Esophagus squamous epithelium (tissue), 4 donors: ENCODE measurements at regions not wholly inside any gene's neighbourhood (a gene's known extent, or its start where the extent isn't known, plus 50 kb on each side); places are given as distances from the start of the nearest gene placed in this dataset.

Source experiments
- POLR2A ChIP-seq, 4 donors: fragments of 450-650 bp; IDR thresholded peaks; one replicate each; pipeline ENCODE4 v1.6.1; 2017; ENCODE audit warnings: antibody characterized with exemption in 4 of 4, mild to moderate bottlenecking in 4 of 4, moderate library complexity in 3 of 4
- TF ChIP-seq, protein P1 (sequence below), 6 experiments: fragments of 450-650 bp in 4 of 6; fragments of 200-600 bp in 2 of 6; sonication (generic) in 2 of 6; IDR thresholded peaks; one replicate each; pipeline ENCODE4 v1.5.1; 2016 to 2019; ENCODE audit warnings: antibody characterized with exemption in 6 of 6, mild to moderate bottlenecking in 4 of 6, moderate library complexity in 4 of 6

DNA sequence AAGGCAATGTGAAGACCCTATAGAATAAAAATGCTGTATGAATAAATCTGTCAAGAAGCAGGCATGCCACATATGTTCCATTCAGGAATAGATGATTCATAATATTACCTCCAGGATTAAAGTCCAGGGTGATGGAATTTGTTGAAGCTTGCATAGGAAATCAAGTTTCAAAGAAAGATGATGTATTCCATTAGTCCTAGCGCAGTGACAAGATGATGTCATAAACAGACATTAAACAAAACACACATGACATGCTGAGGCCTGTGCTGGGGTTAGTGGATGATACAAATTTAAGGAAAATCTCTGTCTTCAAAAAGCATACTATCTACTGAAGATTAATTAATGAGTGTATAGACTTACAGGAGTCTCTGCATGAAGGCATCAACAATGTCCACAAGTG lies 1025.2 kb downstream of the CDH11 start:
- TF ChIP-seq, protein P1, sequence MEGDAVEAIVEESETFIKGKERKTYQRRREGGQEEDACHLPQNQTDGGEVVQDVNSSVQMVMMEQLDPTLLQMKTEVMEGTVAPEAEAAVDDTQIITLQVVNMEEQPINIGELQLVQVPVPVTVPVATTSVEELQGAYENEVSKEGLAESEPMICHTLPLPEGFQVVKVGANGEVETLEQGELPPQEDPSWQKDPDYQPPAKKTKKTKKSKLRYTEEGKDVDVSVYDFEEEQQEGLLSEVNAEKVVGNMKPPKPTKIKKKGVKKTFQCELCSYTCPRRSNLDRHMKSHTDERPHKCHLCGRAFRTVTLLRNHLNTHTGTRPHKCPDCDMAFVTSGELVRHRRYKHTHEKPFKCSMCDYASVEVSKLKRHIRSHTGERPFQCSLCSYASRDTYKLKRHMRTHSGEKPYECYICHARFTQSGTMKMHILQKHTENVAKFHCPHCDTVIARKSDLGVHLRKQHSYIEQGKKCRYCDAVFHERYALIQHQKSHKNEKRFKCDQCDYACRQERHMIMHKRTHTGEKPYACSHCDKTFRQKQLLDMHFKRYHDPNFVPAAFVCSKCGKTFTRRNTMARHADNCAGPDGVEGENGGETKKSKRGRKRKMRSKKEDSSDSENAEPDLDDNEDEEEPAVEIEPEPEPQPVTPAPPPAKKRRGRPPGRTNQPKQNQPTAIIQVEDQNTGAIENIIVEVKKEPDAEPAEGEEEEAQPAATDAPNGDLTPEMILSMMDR (IDR thresholded peaks at IDR 0.05): no peak
- no peak for TF ChIP-seq POLR2A (IDR thresholded peaks at IDR 0.05)
